SK-MEL-5 (cell line): ENCODE measurements at regions not wholly inside any gene's neighbourhood (a gene's known extent, or its start where the extent isn't known, plus 50 kb on each side); places are given as distances from the start of the nearest gene placed in this dataset.

ENCODE experiments used
- DNase-seq: peaks from one replicate; pipeline ENCODE4 v3.0.0-alpha.2; 2016; ENCODE audit warnings: low read depth, low spot score
- in situ Hi-C: cut with HindIII; loops from 2 replicates; pipeline ENCODE4 v1.10.0; 2016; ENCODE audit warnings: low sequenced_read_pairs, high pct_unique_total_duplicates, low pct_unique_long_range_greater_than_20kb

GRCh38 chr18:46401486-46402070, 255.4 kb downstream of the LOXHD1 start:
- in situ Hi-C loops: no loop called here
- DNase-seq: no peak

GRCh38 chr18:46402396-46402795, 254.6 kb downstream of the LOXHD1 start:
- in situ Hi-C loops: no loop called here
- no peak for DNase-seq

GRCh38 chr18:46402945-46403344, 254.1 kb downstream of the LOXHD1 start:
- in situ Hi-C loops: no loop called here

GRCh38 chr18:46405832-46406538, 251.0 kb downstream of the LOXHD1 start:
- in situ Hi-C loops: no loop called here
- DNase-seq: no peak

More at GRCh38 chr18:46402945-46403344, 254.1 kb downstream of the LOXHD1 start:
- no peak for DNase-seq

GRCh38 chr18:46406539-46406932, 250.5 kb downstream of the LOXHD1 start:
- in situ Hi-C loops: no loop called here
- DNase-seq: no peak

- DNase-seq: no peak
- in situ Hi-C loops: no loop called here
These were observed 249.4 kb downstream of the LOXHD1 start for GRCh38 chr18:46407486-46408166.

GRCh38 chr18:46408334-46408987, 248.6 kb downstream of the LOXHD1 start:
- in situ Hi-C loops: no loop called here
- DNase-seq: peak; percentile 41

- in situ Hi-C loops: no loop called here
- DNase-seq: no peak
These were observed 245.7 kb downstream of the LOXHD1 start for GRCh38 chr18:46411191-46411828.

- no peak for DNase-seq
- in situ Hi-C loops: no loop called here
These were observed 244.9 kb downstream of the LOXHD1 start for GRCh38 chr18:46411867-46412690.

GRCh38 chr18:46412916-46413315, 244.1 kb downstream of the LOXHD1 start:
- in situ Hi-C loops: no loop called here
- DNase-seq: no peak

GRCh38 chr18:46413684-46414083, 243.3 kb downstream of the LOXHD1 start:
- no peak for DNase-seq
- in situ Hi-C loops: no loop called here

GRCh38 chr18:46414863-46415262, 242.2 kb downstream of the LOXHD1 start:
- DNase-seq: no peak
- in situ Hi-C loops: no loop called here

- no peak for DNase-seq
- in situ Hi-C loops: no loop called here
These were observed 241.3 kb downstream of the LOXHD1 start for GRCh38 chr18:46415532-46416252.

GRCh38 chr18:46416706-46417638, 240.0 kb downstream of the LOXHD1 start:
- in situ Hi-C loops: no loop called here
- DNase-seq: peak; percentile 37

- in situ Hi-C loops: no loop called here
- no peak for DNase-seq
These were observed 238.3 kb downstream of the LOXHD1 start for GRCh38 chr18:46418663-46419260.
